Vagina (tissue), 2 donors: ENCODE measurements at regions not wholly inside any gene's neighbourhood (a gene's known extent, or its start where the extent isn't known, plus 50 kb on each side); places are given as distances from the start of the nearest gene placed in this dataset.
"Not testable (repeated sequence)": the region's sequence is repeated elsewhere in the genome, so short reads cannot be mapped to it uniquely, and the experiment has no call there.

ENCODE experiments used
- DNase-seq, 2 donors: peaks; one replicate each; pipeline ENCODE4 v3.0.0-alpha.2; 2017; ENCODE audit errors: extremely low spot score in 2 of 2
- H3K27ac ChIP-seq: fragments of 200-600 bp; sonication (generic); one replicate; pipeline ENCODE4 v1.5.1; 2019
- H3K27me3 ChIP-seq: fragments of 200-600 bp; sonication (generic); one replicate; pipeline ENCODE4 v1.5.1; 2019
- H3K36me3 ChIP-seq, 2 donors: fragments of 200-600 bp; sonication (generic); one replicate each; pipeline ENCODE4 v1.5.1; 2017 to 2019
- H3K4me1 ChIP-seq: fragments of 200-600 bp; sonication (generic); one replicate; pipeline ENCODE4 v1.5.1; 2019
- H3K4me3 ChIP-seq, 2 donors: fragments of 200-600 bp; sonication (generic); 1 replicate in 1 of 2; 2 replicates in 1 of 2; pipeline ENCODE4 v1.5.1; 2016 to 2019
- H3K9me3 ChIP-seq: fragments of 200-600 bp; sonication (generic); one replicate; pipeline ENCODE4 v1.5.1; 2019
- CTCF ChIP-seq, 3 experiments: fragments of 450-650 bp in 2 of 3; fragments of 200-600 bp in 1 of 3; sonication (generic) in 1 of 3; IDR thresholded peaks; one replicate each; pipeline ENCODE4 v1.5.1; 2017 to 2019; ENCODE audit warnings: antibody characterized with exemption in 3 of 3, mild to moderate bottlenecking in 2 of 3, moderate library complexity in 2 of 3
- POLR2A ChIP-seq, 2 donors: fragments of 450-650 bp; IDR thresholded peaks; one replicate each; pipeline ENCODE4 v1.6.1; 2017; ENCODE audit warnings: antibody characterized with exemption in 2 of 2, mild to moderate bottlenecking in 2 of 2, moderate library complexity in 2 of 2
- POLR2AphosphoS5 ChIP-seq, 2 donors: sonication (generic); formaldehyde crosslinking; IDR thresholded peaks; one replicate each; pipeline ENCODE4 v1.9.0; 2017; ENCODE audit warnings: antibody characterized with exemption in 2 of 2, mild to moderate bottlenecking in 2 of 2, low read depth in 1 of 2; ENCODE audit not compliant: insufficient read depth in 1 of 2
- intact Hi-C: fragments of 100-400 bp; cut with DNase I; formaldehyde crosslinking; loops from one replicate; pipeline ENCODE4 v1.15.1; 2023

- no peaks in the 10 kb centered on the region for H3K36me3 ChIP-seq
- no peak overlapping the region for H3K27ac ChIP-seq
- no peak for DNase-seq
- no peaks in the 10 kb centered on the region for H3K9me3 ChIP-seq
- H3K4me3 ChIP-seq: no peak overlapping the region
- H3K27me3 ChIP-seq: no peaks in the 10 kb centered on the region
- intact Hi-C loops: no loop called here
- no peak for TF ChIP-seq POLR2AphosphoS5 (IDR thresholded peaks at IDR 0.05; ENCODE audit: insufficient read depth in 1 of 2, low read depth in 1 of 2)
- no peak for TF ChIP-seq POLR2A (IDR thresholded peaks at IDR 0.05)
- no peak for TF ChIP-seq CTCF (IDR thresholded peaks at IDR 0.05)
- H3K4me1 ChIP-seq: no peaks in the 10 kb centered on the region
Observed at GRCh38 chr2:34229998-34230397, 630.9 kb upstream of the FAM98A start.

DNA sequence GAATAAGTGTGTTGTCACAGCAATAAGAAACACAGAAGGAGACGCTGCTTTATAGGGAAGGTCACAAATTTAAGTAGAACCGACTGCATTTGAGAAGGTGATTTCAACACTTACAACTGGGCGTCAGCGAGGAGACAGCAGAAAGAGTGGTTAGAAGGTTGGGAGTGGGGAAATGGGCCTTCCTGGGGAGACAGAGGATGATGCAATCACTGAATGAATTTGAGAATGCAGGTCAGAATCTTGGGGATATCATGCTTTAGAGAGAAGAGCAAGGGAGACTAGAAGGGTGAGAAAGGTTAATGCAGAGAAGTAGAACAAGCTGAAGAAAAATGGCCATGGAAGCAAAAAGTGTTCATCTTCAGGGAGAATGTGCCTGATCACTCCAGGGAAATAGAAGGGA is 616.1 kb upstream of the FAM98A start:
- DNase-seq: no peak
- no peak for TF ChIP-seq POLR2A (IDR thresholded peaks at IDR 0.05)
- TF ChIP-seq POLR2AphosphoS5 (IDR thresholded peaks at IDR 0.05; ENCODE audit: insufficient read depth in 1 of 2, low read depth in 1 of 2): no peak
- TF ChIP-seq CTCF (IDR thresholded peaks at IDR 0.05): no peak
- Histone ChIP-seq H3K4me3 (no peak overlapping the region), H3K9me3 (no peaks in the 10 kb centered on the region), H3K27ac (no peak overlapping the region), H3K36me3 (no peaks in the 10 kb centered on the region), H3K27me3 (no peaks in the 10 kb centered on the region), H3K4me1 (no peaks in the 10 kb centered on the region)
- intact Hi-C loops: no loop called here

DNA sequence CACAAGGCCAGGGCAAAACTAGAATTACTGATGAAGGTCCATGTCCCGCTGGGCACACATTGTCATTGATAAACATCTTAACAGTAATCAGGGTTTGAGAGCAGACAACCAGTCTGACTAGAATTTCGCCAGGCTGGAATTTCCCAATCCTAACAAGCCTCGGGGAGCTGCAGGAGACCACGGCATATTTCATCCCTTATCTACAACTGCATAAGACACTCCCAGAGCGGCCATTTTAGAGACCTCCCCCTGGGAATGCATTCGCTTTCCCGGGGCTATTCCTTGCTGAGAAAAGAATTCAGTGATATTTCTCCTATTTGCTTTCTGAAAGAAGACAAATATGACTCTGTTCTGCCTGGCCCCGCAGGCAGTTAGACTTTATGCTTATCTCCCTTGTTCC is 611.3 kb upstream of the FAM98A start:
- DNase-seq, H3K27ac ChIP-seq, intact Hi-C loops: not testable (repeated sequence)

GRCh38 chr2:34204560-34204959 is 605.5 kb upstream of the FAM98A start:
- Histone ChIP-seq H3K9me3 (no peaks in the 10 kb centered on the region), H3K4me1 (no peaks in the 10 kb centered on the region), H3K27me3 (no peaks in the 10 kb centered on the region), H3K4me3 (no peak overlapping the region), H3K27ac (no peak overlapping the region), H3K36me3 (no peaks in the 10 kb centered on the region)
- intact Hi-C loops: no loop called here
- no peak for DNase-seq
- no peak for TF ChIP-seq POLR2AphosphoS5 (IDR thresholded peaks at IDR 0.05; ENCODE audit: insufficient read depth in 1 of 2, low read depth in 1 of 2)
- TF ChIP-seq CTCF (IDR thresholded peaks at IDR 0.05): no peak
- no peak for TF ChIP-seq POLR2A (IDR thresholded peaks at IDR 0.05)

More for the DNA sequence above, 611.3 kb upstream of the FAM98A start:
- H3K4me1 ChIP-seq, H3K27me3 ChIP-seq, H3K36me3 ChIP-seq, H3K4me3 ChIP-seq, H3K9me3 ChIP-seq: not testable (repeated sequence)

- intact Hi-C loops: no loop called here
- no peaks in the 10 kb centered on the region for H3K4me1 ChIP-seq
- no peak for TF ChIP-seq POLR2A (IDR thresholded peaks at IDR 0.05)
- no peak for TF ChIP-seq CTCF (IDR thresholded peaks at IDR 0.05)
- no peak for TF ChIP-seq POLR2AphosphoS5 (IDR thresholded peaks at IDR 0.05; ENCODE audit: insufficient read depth in 1 of 2, low read depth in 1 of 2)
- H3K9me3 ChIP-seq: no peaks in the 10 kb centered on the region
- DNase-seq: no peak
- no peaks in the 10 kb centered on the region for H3K36me3 ChIP-seq
- no peaks in the 10 kb centered on the region for H3K27me3 ChIP-seq
- no peak overlapping the region for H3K27ac ChIP-seq
- H3K4me3 ChIP-seq: no peak overlapping the region
Observed at GRCh38 chr2:34201099-34201498, 602.0 kb upstream of the FAM98A start.

- Histone ChIP-seq H3K36me3 (no peaks in the 10 kb centered on the region), H3K27ac (no peak overlapping the region), H3K9me3 (no peaks in the 10 kb centered on the region), H3K27me3 (no peaks in the 10 kb centered on the region), H3K4me1 (no peaks in the 10 kb centered on the region), H3K4me3 (no peak overlapping the region)
- TF ChIP-seq POLR2A (IDR thresholded peaks at IDR 0.05) (no peak), POLR2AphosphoS5 (IDR thresholded peaks at IDR 0.05; ENCODE audit: insufficient read depth in 1 of 2, low read depth in 1 of 2) (no peak), CTCF (IDR thresholded peaks at IDR 0.05) (no peak)
- intact Hi-C loops: no loop called here
- no peak for DNase-seq
Observed at GRCh38 chr2:34199971-34200370, 600.9 kb upstream of the FAM98A start.
